ENCODE measurements at regions not wholly inside any gene's neighbourhood (a gene's known extent, or its start where the extent isn't known, plus 50 kb on each side); places are given as distances from the start of the nearest gene placed in this dataset.

DNA sequence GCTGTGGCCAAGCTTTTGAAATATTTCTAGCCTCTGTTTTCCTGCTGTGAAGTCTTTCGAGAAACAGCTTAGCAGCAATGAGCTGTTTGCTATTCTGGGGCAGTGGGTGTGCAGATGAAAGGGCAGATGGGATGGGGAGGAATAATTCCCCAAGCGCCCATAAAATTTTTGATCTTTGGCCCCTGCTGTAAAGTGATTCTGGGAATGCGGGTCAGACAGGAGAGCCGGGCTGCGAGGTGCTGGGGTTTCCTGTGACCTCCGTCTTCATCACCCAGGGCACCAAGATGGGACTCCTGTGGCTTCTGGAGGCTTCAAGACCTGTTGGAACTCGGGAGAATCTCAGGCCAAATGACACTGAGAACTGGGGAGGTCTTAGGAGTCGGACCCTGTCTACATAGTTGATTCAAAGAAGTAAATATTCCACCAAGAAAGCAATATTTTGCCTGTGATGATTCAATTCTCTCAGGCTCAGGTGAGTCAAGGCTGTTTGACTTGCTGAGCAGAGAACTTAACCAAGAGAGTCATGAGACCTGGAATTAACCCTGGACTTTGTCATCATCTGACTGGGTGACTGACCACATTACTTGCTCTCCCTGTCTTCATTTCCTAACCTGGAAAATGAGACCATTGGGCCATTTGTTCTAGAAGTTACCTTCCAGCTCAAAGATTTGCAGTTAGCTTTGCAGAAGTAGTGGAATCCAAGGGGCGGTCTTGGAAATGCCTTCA lies 86.4 kb downstream of the POLR2M start:
- no peak overlapping the region for H2AFZ ChIP-seq (ENCODE audit: low read length)
- H3K79me2 ChIP-seq (ENCODE audit: insufficient read depth, low read length): no peaks in the 10 kb centered on the region
- no peak overlapping the region for H3K4me3 ChIP-seq (ENCODE audit: insufficient read depth, low read length)
- H3K27ac ChIP-seq (ENCODE audit: low read depth, low read length): no peak overlapping the region
- no peaks in the 10 kb centered on the region for H3K36me3 ChIP-seq (ENCODE audit: insufficient read depth, low read length)
- no peaks in the 10 kb centered on the region for H4K20me1 ChIP-seq (ENCODE audit: insufficient read depth, low read length)
- no peak for TF ChIP-seq CTCF (IDR thresholded peaks at IDR 0.05; ENCODE audit: extremely low read depth, low read depth, low read length)
- no peaks in the 10 kb centered on the region for H3K4me1 ChIP-seq (ENCODE audit: insufficient read depth, low read length)
- peaks cover 24% of the 10 kb centered on the region for H3K27me3 ChIP-seq (ENCODE audit: insufficient read depth, low read length)
- no peaks in the 10 kb centered on the region for H3K9me3 ChIP-seq (ENCODE audit: low read depth, low read length)
- no peak for DNase-seq (ENCODE audit: insufficient read length, low spot score, missing footprints)
- H3K4me2 ChIP-seq (ENCODE audit: insufficient read depth, low read length): no peak overlapping the region

DNA sequence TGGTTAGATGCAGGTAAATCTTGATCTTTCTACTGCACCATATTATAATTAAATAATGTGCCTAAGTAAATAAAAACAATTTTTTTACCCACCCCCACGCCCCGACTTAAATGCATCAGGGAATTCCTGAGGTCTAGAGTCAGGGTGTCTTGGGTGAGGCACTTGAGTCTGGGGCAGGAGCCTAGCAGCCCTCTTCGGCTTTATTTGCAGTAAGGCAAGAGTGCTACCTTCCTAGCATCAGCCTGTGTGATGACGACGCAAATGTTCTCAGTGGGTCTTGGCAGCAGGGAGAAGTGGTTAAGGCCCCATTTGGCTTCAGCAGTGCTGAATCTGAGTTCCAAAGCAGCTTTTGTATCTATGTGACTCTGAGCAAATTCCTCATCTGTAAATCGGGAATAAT lies 88.7 kb downstream of the POLR2M start:
- no peaks in the 10 kb centered on the region for H3K4me1 ChIP-seq (ENCODE audit: insufficient read depth, low read length)
- no peaks in the 10 kb centered on the region for H3K9me3 ChIP-seq (ENCODE audit: low read depth, low read length)
- TF ChIP-seq CTCF (IDR thresholded peaks at IDR 0.05; ENCODE audit: extremely low read depth, low read depth, low read length): no peak
- H3K27me3 ChIP-seq (ENCODE audit: insufficient read depth, low read length): peaks cover 24% of the 10 kb centered on the region
- no peaks in the 10 kb centered on the region for H3K36me3 ChIP-seq (ENCODE audit: insufficient read depth, low read length)
- no peak overlapping the region for H3K4me3 ChIP-seq (ENCODE audit: insufficient read depth, low read length)
- no peak overlapping the region for H3K4me2 ChIP-seq (ENCODE audit: insufficient read depth, low read length)
- no peaks in the 10 kb centered on the region for H4K20me1 ChIP-seq (ENCODE audit: insufficient read depth, low read length)
- H3K79me2 ChIP-seq (ENCODE audit: insufficient read depth, low read length): no peaks in the 10 kb centered on the region
- H2AFZ ChIP-seq (ENCODE audit: low read length): no peak overlapping the region
- H3K27ac ChIP-seq (ENCODE audit: low read depth, low read length): no peak overlapping the region
- no peak for DNase-seq (ENCODE audit: insufficient read length, low spot score, missing footprints)

DNA sequence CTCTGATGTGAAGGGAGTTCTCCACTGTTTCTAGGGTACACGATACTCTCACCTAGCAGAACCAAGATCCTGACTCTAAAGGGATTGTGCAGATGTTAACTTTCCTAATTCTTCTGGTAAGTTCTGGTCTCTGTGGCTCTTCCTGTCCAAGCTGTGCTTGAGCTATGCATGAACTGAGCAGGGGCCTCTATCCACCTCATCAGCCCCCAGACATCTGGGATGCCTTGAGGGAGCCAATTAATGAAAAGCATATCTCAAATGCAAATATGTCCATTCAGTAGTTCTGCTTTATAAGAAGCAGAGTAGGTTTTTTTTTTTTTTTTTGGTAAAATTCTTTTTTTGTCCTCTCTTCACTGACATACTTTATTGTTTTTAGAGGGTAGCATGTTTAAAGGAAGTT lies 89.6 kb downstream of the POLR2M start:
- Histone ChIP-seq H3K27ac (ENCODE audit: low read depth, low read length) (no peak overlapping the region), H3K36me3 (ENCODE audit: insufficient read depth, low read length) (no peaks in the 10 kb centered on the region), H3K27me3 (ENCODE audit: insufficient read depth, low read length) (peaks cover 24% of the 10 kb centered on the region), H3K4me1 (ENCODE audit: insufficient read depth, low read length) (no peaks in the 10 kb centered on the region), H3K9me3 (ENCODE audit: low read depth, low read length) (no peaks in the 10 kb centered on the region), H2AFZ (ENCODE audit: low read length) (no peak overlapping the region), H3K79me2 (ENCODE audit: insufficient read depth, low read length) (no peaks in the 10 kb centered on the region), H3K4me2 (ENCODE audit: insufficient read depth, low read length) (no peak overlapping the region), H3K4me3 (ENCODE audit: insufficient read depth, low read length) (no peak overlapping the region), H4K20me1 (ENCODE audit: insufficient read depth, low read length) (no peaks in the 10 kb centered on the region)
- no peak for TF ChIP-seq CTCF (IDR thresholded peaks at IDR 0.05; ENCODE audit: extremely low read depth, low read depth, low read length)
- peak; percentile 8 for DNase-seq (ENCODE audit: insufficient read length, low spot score, missing footprints)

DNA sequence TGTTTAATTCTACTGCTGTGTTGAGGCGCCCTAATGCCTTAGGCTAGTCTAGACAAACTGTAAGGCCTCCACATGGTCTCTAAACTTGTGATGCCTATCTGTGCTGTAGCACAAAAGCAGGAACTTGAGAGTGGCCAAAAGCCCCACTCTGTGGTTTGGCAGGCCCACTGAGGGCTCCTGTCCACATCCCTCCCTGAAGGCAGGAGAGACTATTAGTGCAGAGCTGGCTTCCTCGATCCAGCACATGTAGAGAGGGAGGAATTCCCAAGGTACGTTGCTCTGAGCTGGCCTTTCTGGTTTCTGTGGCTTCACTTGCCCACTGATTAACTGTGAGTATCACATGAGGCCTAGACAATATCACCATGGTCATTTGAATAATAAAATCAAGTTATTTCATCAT lies 90.6 kb downstream of the POLR2M start:
- Histone ChIP-seq H3K4me1 (ENCODE audit: insufficient read depth, low read length) (no peaks in the 10 kb centered on the region), H3K27ac (ENCODE audit: low read depth, low read length) (no peak overlapping the region), H3K4me3 (ENCODE audit: insufficient read depth, low read length) (no peak overlapping the region), H3K27me3 (ENCODE audit: insufficient read depth, low read length) (peaks cover 18% of the 10 kb centered on the region), H3K4me2 (ENCODE audit: insufficient read depth, low read length) (no peak overlapping the region), H4K20me1 (ENCODE audit: insufficient read depth, low read length) (no peaks in the 10 kb centered on the region), H3K9me3 (ENCODE audit: low read depth, low read length) (no peaks in the 10 kb centered on the region), H3K36me3 (ENCODE audit: insufficient read depth, low read length) (no peaks in the 10 kb centered on the region), H2AFZ (ENCODE audit: low read length) (no peak overlapping the region), H3K79me2 (ENCODE audit: insufficient read depth, low read length) (no peaks in the 10 kb centered on the region)
- no peak for DNase-seq (ENCODE audit: insufficient read length, low spot score, missing footprints)
- TF ChIP-seq CTCF (IDR thresholded peaks at IDR 0.05; ENCODE audit: extremely low read depth, low read depth, low read length): no peak

Measured in osteoblast (primary cell).